DND-41 (cell line): ENCODE measurements at regions not wholly inside any gene's neighbourhood (a gene's known extent, or its start where the extent isn't known, plus 50 kb on each side); places are given as distances from the start of the nearest gene placed in this dataset.

Experiments
- EZH2 ChIP-seq: IDR thresholded peaks from 3 replicates; pipeline ENCODE4 v1.6.1; 2012; ENCODE audit warnings: borderline replicate concordance, low read depth, mild to moderate bottlenecking, moderate library complexity, low read length, inconsistent platforms; ENCODE audit not compliant: severe bottlenecking
- TF ChIP-seq, protein P1 (sequence below): IDR thresholded peaks from 2 replicates; pipeline ENCODE4 v1.5.1; 2012; ENCODE audit warnings: borderline replicate concordance, low read length, moderate library complexity, mild to moderate bottlenecking; ENCODE audit not compliant: poor library complexity, severe bottlenecking; ENCODE audit errors: extremely low read depth

DNA sequence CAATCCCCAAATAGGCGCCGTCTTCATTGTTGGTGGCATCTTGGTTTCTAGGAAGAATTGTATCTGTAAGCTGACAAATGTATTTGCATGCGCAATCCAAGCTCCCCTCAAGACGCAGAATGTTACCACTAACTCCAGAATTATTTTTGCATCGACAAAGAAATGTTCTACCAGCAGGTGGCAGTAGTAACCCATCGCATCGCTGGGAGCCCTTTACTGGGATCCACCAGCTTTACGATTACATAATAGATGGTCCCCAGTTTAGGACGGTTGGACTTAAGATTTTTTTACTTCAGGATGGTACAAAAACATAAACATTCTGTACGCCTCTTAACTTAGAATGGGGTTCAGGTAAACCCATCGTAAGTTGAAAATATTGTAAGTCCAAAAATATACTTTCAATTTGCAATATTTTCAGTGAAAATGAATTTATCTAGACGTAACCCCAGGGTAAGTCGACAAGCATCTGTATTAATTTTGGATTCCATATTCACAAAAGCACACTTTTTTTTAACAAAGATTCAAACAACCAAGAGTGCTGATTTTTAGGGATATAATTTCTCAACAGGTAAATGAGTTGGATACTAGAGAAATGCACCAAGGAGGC is 114.0 kb upstream of the COBL start:
- TF ChIP-seq, protein P1, sequence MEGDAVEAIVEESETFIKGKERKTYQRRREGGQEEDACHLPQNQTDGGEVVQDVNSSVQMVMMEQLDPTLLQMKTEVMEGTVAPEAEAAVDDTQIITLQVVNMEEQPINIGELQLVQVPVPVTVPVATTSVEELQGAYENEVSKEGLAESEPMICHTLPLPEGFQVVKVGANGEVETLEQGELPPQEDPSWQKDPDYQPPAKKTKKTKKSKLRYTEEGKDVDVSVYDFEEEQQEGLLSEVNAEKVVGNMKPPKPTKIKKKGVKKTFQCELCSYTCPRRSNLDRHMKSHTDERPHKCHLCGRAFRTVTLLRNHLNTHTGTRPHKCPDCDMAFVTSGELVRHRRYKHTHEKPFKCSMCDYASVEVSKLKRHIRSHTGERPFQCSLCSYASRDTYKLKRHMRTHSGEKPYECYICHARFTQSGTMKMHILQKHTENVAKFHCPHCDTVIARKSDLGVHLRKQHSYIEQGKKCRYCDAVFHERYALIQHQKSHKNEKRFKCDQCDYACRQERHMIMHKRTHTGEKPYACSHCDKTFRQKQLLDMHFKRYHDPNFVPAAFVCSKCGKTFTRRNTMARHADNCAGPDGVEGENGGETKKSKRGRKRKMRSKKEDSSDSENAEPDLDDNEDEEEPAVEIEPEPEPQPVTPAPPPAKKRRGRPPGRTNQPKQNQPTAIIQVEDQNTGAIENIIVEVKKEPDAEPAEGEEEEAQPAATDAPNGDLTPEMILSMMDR = peak; percentile 85
- no peak for TF ChIP-seq EZH2
